ENCODE measurements at regions not wholly inside any gene's neighbourhood (a gene's known extent, or its start where the extent isn't known, plus 50 kb on each side); places are given as distances from the start of the nearest gene placed in this dataset.

- Histone ChIP-seq H3K23ac (ENCODE audit: insufficient read length, low read depth, low read length) (no peak overlapping the region), H3K14ac (ENCODE audit: insufficient read depth, low read length) (no peak overlapping the region), H3K4me1 (ENCODE audit: insufficient read depth, low read length) (no peaks in the 10 kb centered on the region), H3K27me3 (ENCODE audit: insufficient read depth, low read length) (no peaks in the 10 kb centered on the region), H3K23me2 (ENCODE audit: insufficient read length, low read depth, low read length, poor library complexity, severe bottlenecking) (no peaks in the 10 kb centered on the region), H3K4me2 (ENCODE audit: insufficient read depth, insufficient read length, low read length) (no peak overlapping the region), H3K4ac (ENCODE audit: low read depth, low read length) (no peak overlapping the region), H2BK5ac (ENCODE audit: insufficient read length, low read length) (no peak overlapping the region), H3K9ac (ENCODE audit: extremely low read depth, insufficient read length, low read length) (no peak overlapping the region), H2BK12ac (ENCODE audit: insufficient read length, low read depth, low read length) (no peak overlapping the region), H3K79me2 (ENCODE audit: insufficient read depth, low read length) (no peaks in the 10 kb centered on the region), H4K20me1 (ENCODE audit: control insufficient read depth, insufficient read depth, insufficient read length) (no peaks in the 10 kb centered on the region), H3K79me1 (ENCODE audit: insufficient read depth, low read depth, low read length, poor library complexity, severe bottlenecking) (no peaks in the 10 kb centered on the region), H4K8ac (replicated peaks; ENCODE audit: insufficient read length, low read depth, low read length) (no peak overlapping the region), H3K27ac (ENCODE audit: insufficient read length, low read depth, low read length) (no peak overlapping the region), H3K9me3 (ENCODE audit: control insufficient read depth, low read depth, low read length) (peaks cover 40% of the 10 kb centered on the region), H3K56ac (ENCODE audit: insufficient read length, low read depth, low read length) (no peak overlapping the region), H4K91ac (ENCODE audit: insufficient read length, low read depth, low read length) (no peak overlapping the region), H4K5ac (ENCODE audit: insufficient read length, low read depth, low read length) (no peak overlapping the region), H2BK120ac (ENCODE audit: low read depth, low read length, poor library complexity, severe bottlenecking) (no peak overlapping the region), H2AFZ (ENCODE audit: low read length) (no peak overlapping the region), H3T11ph (ENCODE audit: low read length) (no peak overlapping the region), H2BK20ac (ENCODE audit: low read depth, low read length, poor library complexity, severe bottlenecking) (no peak overlapping the region), H2BK15ac (ENCODE audit: low read depth, low read length) (no peak overlapping the region), H2AK5ac (ENCODE audit: insufficient read length, low read length) (no peak overlapping the region), H3K18ac (ENCODE audit: insufficient read length, low read depth, low read length) (no peak overlapping the region)
- Mint-ChIP-seq H3K4me1 (peaks cover 11 to 15% of the 10 kb centered on the region in 2 experiments), H3K27me3 (ENCODE audit: low read depth) (no peaks in the 10 kb centered on the region), H3K9me3 (peaks cover 60 to 63% of the 10 kb centered on the region in 2 experiments), H3K27ac (no peak overlapping the region), H3K4me3 (no peak overlapping the region), H3K36me3 (ENCODE audit: insufficient read depth in 1 of 3, low read depth in 3 of 3) (no peaks in the 10 kb centered on the region; a peak in 1 of 7 replicates)
- no CpG with 5 or more reads among the region's 2 CpGs for WGBS (ENCODE audit: extremely low coverage, insufficient read length, low lambda C conversion rate)
- TF ChIP-seq, protein P1, sequence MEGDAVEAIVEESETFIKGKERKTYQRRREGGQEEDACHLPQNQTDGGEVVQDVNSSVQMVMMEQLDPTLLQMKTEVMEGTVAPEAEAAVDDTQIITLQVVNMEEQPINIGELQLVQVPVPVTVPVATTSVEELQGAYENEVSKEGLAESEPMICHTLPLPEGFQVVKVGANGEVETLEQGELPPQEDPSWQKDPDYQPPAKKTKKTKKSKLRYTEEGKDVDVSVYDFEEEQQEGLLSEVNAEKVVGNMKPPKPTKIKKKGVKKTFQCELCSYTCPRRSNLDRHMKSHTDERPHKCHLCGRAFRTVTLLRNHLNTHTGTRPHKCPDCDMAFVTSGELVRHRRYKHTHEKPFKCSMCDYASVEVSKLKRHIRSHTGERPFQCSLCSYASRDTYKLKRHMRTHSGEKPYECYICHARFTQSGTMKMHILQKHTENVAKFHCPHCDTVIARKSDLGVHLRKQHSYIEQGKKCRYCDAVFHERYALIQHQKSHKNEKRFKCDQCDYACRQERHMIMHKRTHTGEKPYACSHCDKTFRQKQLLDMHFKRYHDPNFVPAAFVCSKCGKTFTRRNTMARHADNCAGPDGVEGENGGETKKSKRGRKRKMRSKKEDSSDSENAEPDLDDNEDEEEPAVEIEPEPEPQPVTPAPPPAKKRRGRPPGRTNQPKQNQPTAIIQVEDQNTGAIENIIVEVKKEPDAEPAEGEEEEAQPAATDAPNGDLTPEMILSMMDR (conservative IDR thresholded peaks at IDR 0.05) = no peak
- DNase-seq = no peak
These were observed 215.6 kb upstream of the AFF2 start for GRCh38 chrX:148284821-148285220.
